Ovary (tissue), 3 donors: ENCODE measurements at regions not wholly inside any gene's neighbourhood (a gene's known extent, or its start where the extent isn't known, plus 50 kb on each side); places are given as distances from the start of the nearest gene placed in this dataset.

Experiments used
- EP300 ChIP-seq: sonication (generic); formaldehyde crosslinking; IDR thresholded peaks from one replicate; pipeline ENCODE4 v1.6.1; 2017; ENCODE audit warnings: antibody characterized with exemption
- TF ChIP-seq, protein P1 (sequence below), 3 donors: fragments of 450-650 bp in 2 of 3; fragments of 200-600 bp in 1 of 3; IDR thresholded peaks; one replicate each; pipeline versions ENCODE4 v1.5.1 to v1.8.0; 2016 to 2022; ENCODE audit warnings: antibody characterized with exemption in 3 of 3, mild to moderate bottlenecking in 1 of 3
- donor health status: DM: no; HTN: no; CAD: no.

- TF ChIP-seq, protein P1, sequence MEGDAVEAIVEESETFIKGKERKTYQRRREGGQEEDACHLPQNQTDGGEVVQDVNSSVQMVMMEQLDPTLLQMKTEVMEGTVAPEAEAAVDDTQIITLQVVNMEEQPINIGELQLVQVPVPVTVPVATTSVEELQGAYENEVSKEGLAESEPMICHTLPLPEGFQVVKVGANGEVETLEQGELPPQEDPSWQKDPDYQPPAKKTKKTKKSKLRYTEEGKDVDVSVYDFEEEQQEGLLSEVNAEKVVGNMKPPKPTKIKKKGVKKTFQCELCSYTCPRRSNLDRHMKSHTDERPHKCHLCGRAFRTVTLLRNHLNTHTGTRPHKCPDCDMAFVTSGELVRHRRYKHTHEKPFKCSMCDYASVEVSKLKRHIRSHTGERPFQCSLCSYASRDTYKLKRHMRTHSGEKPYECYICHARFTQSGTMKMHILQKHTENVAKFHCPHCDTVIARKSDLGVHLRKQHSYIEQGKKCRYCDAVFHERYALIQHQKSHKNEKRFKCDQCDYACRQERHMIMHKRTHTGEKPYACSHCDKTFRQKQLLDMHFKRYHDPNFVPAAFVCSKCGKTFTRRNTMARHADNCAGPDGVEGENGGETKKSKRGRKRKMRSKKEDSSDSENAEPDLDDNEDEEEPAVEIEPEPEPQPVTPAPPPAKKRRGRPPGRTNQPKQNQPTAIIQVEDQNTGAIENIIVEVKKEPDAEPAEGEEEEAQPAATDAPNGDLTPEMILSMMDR (IDR thresholded peaks at IDR 0.05), result no peak
- TF ChIP-seq EP300, result no peak
Measured at GRCh38 chr20:19003366-19004336, 190.1 kb downstream of the SCP2D1 start.
